Trophoblast cell (in vitro differentiated cells and primary cell): ENCODE measurements at regions not wholly inside any gene's neighbourhood (a gene's known extent, or its start where the extent isn't known, plus 50 kb on each side); places are given as distances from the start of the nearest gene placed in this dataset.

Experiments used
- DNase-seq, 2 donors: peaks; one replicate each; pipeline ENCODE4 v3.0.0-alpha.2; 2016
- H2AFZ ChIP-seq: 2 replicates; pipeline ENCODE4 v1.6.1; 2013; ENCODE audit warnings: low read length, moderate library complexity, mild to moderate bottlenecking; ENCODE audit not compliant: insufficient read depth, poor library complexity
- H2AK5ac ChIP-seq: 2 replicates; pipeline ENCODE4 v1.6.1; 2013; ENCODE audit warnings: mild to moderate bottlenecking, low read length
- H2BK120ac ChIP-seq: 2 replicates; pipeline ENCODE4 v1.6.1; 2013; ENCODE audit warnings: low read length, mild to moderate bottlenecking, moderate library complexity; ENCODE audit not compliant: insufficient read depth, poor library complexity
- H2BK12ac ChIP-seq: 2 replicates; pipeline ENCODE4 v1.6.1; 2013; ENCODE audit warnings: mild to moderate bottlenecking, low read length, moderate library complexity
- H2BK5ac ChIP-seq: 2 replicates; pipeline ENCODE4 v1.6.1; 2013; ENCODE audit warnings: low read length, low read depth, moderate library complexity, mild to moderate bottlenecking; ENCODE audit not compliant: poor library complexity
- H3K14ac ChIP-seq: 2 replicates; pipeline ENCODE4 v1.6.1; 2013; ENCODE audit warnings: mild to moderate bottlenecking, low read length
- H3K18ac ChIP-seq: 2 replicates; pipeline ENCODE4 v1.6.1; 2013; ENCODE audit warnings: mild to moderate bottlenecking, low read length
- H3K23ac ChIP-seq: 2 replicates; pipeline ENCODE4 v1.6.1; 2013; ENCODE audit warnings: low read length
- H3K27ac ChIP-seq: 2 replicates; pipeline ENCODE4 v1.5.1; 2013; ENCODE audit warnings: low read depth, mild to moderate bottlenecking, inconsistent platforms, low read length, moderate library complexity
- H3K27me3 ChIP-seq: 2 replicates; pipeline ENCODE4 v1.6.1; 2013; ENCODE audit warnings: inconsistent platforms, mild to moderate bottlenecking, low read length, moderate library complexity; ENCODE audit not compliant: insufficient read depth
- H3K36me3 ChIP-seq, 2 experiments: 1 replicate in 1 of 2; 2 replicates in 1 of 2; pipeline ENCODE4 v1.6.1; 2013; ENCODE audit warnings: low read length in 2 of 2, mild to moderate bottlenecking in 2 of 2, moderate library complexity in 1 of 2; ENCODE audit not compliant: insufficient read depth in 2 of 2, control insufficient read depth in 1 of 2
- H3K4ac ChIP-seq: 2 replicates; pipeline ENCODE4 v1.6.1; 2013; ENCODE audit warnings: low read depth, mild to moderate bottlenecking, low read length, moderate library complexity
- H3K4me1 ChIP-seq, 2 experiments: 1 replicate in 1 of 2; 2 replicates in 1 of 2; pipeline ENCODE4 v1.6.1; 2013; ENCODE audit warnings: low read length in 2 of 2, mild to moderate bottlenecking in 2 of 2, moderate library complexity in 1 of 2; ENCODE audit not compliant: insufficient read depth in 2 of 2, control insufficient read depth in 1 of 2
- H3K4me2 ChIP-seq: 2 replicates; pipeline ENCODE4 v1.6.1; 2013; ENCODE audit warnings: inconsistent platforms, mild to moderate bottlenecking, low read length, moderate library complexity
- H3K4me3 ChIP-seq: 2 replicates; pipeline ENCODE4 v1.5.1; 2013; ENCODE audit warnings: mild to moderate bottlenecking, low read depth, low read length, inconsistent platforms
- H3K79me1 ChIP-seq: one replicate; pipeline ENCODE4 v1.6.1; 2013; ENCODE audit warnings: low read length
- H3K79me2 ChIP-seq: 2 replicates; pipeline ENCODE4 v1.6.1; 2013; ENCODE audit warnings: low read length, mild to moderate bottlenecking; ENCODE audit not compliant: control insufficient read depth, insufficient read depth, poor library complexity
- H3K9ac ChIP-seq: 2 replicates; pipeline ENCODE4 v1.6.1; 2013; ENCODE audit warnings: mild to moderate bottlenecking, low read length
- H3K9me3 ChIP-seq: 2 replicates; pipeline ENCODE4 v1.6.1; 2013; ENCODE audit warnings: low read depth, mild to moderate bottlenecking, control low read depth, inconsistent platforms, low read length; ENCODE audit not compliant: insufficient read depth
- H4K12ac ChIP-seq: 2 replicates; pipeline ENCODE4 v1.6.1; 2013; ENCODE audit warnings: low read depth, mild to moderate bottlenecking, low read length, moderate library complexity
- H4K8ac ChIP-seq: 2 replicates; pipeline ENCODE4 v1.6.1; 2013; ENCODE audit warnings: low read depth, mild to moderate bottlenecking, low read length, moderate library complexity
- H4K91ac ChIP-seq: one replicate; pipeline ENCODE4 v1.6.1; 2013; ENCODE audit warnings: low read depth, mild to moderate bottlenecking, low read length, moderate library complexity
- WGBS: extraction: QIAGEN DNeasy Blood & Tissue Kit; methylation state at CpG from one replicate; pipeline ENCODE4 v1.1.7; 2013; ENCODE audit warnings: missing lambda C conversion rate; ENCODE audit not compliant: insufficient read length, insufficient coverage; ENCODE audit errors: extremely low coverage; 5-methylcytosine and 5-hydroxymethylcytosine counted together

DNA sequence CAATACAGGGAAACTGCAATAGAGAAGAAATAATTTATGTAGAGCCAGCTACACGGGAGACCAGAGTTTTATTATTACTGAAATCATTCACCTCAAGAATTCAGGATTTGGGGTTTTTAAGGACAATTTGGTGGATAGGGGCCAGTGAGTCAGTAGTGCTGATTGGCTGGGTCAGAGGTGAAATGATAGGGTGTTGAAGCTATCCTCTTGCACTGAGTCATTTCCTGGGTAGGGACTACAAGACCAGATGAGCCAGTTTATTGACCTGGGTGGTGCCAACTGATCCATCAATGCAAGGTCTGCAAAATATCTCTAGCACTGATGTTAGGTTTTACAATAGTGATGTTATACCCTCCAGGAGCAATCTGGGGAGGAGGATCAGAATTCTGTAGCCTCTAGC, 486.3 kb downstream of the LRIG3 start:
- no peak overlapping the region for H2BK5ac ChIP-seq
- no peak overlapping the region for H2AFZ ChIP-seq
- no peaks in the 10 kb centered on the region for H3K27me3 ChIP-seq
- H2BK120ac ChIP-seq: no peak overlapping the region
- H2BK12ac ChIP-seq: no peak overlapping the region
- H3K4ac ChIP-seq: no peak overlapping the region
- no peak overlapping the region for H4K91ac ChIP-seq
- no peak overlapping the region for H3K4me3 ChIP-seq
- no peak overlapping the region for H4K8ac ChIP-seq
- H3K36me3 ChIP-seq: no peaks in the 10 kb centered on the region
- peak overlapping the region; percentile 61 for H3K27ac ChIP-seq
- H3K79me1 ChIP-seq: no peaks in the 10 kb centered on the region
- H3K79me2 ChIP-seq: no peaks in the 10 kb centered on the region
- H3K4me1 ChIP-seq: no peaks in the 10 kb centered on the region
- no peak overlapping the region for H2AK5ac ChIP-seq
- H3K9me3 ChIP-seq: no peaks in the 10 kb centered on the region
- DNase-seq: no peak
- no peak overlapping the region for H4K12ac ChIP-seq
- no peak overlapping the region for H3K14ac ChIP-seq
- no peak overlapping the region for H3K18ac ChIP-seq
- H3K9ac ChIP-seq: no peak overlapping the region
- no CpG with 5 or more reads among the region's 1 CpG for WGBS
- H3K4me2 ChIP-seq: peak overlapping the region; percentile 27
- H3K23ac ChIP-seq: no peak overlapping the region

DNA sequence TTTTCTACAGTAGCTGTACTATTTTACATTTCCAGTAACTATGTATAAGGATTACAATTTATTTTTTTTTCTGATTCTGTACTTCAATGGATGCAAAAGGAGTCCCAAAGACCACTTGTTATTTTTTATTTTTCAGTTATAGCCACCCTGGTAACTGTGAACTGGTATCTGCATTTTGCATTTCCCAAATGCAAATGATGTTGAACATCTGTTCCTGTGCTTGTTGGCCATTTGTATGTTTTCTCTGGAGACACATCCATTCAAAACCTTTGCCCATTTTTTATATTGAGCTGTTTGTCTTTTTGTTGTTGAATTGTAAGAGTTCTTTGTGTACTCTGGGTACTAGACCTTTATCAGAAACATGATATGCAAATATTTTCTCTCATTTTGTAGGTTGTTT, 485.6 kb downstream of the LRIG3 start:
- Histone ChIP-seq H2BK120ac (no peak overlapping the region), H3K4me3 (no peak overlapping the region), H3K4me2 (no peak overlapping the region), H2AK5ac (no peak overlapping the region), H2BK5ac (no peak overlapping the region), H3K18ac (no peak overlapping the region), H2AFZ (no peak overlapping the region), H2BK12ac (no peak overlapping the region), H3K14ac (no peak overlapping the region), H3K27ac (no peak overlapping the region), H3K23ac (no peak overlapping the region), H3K27me3 (no peaks in the 10 kb centered on the region), H3K79me2 (no peaks in the 10 kb centered on the region), H3K4ac (no peak overlapping the region), H3K9ac (no peak overlapping the region), H3K79me1 (no peaks in the 10 kb centered on the region), H3K9me3 (no peaks in the 10 kb centered on the region), H4K91ac (no peak overlapping the region), H3K4me1 (no peaks in the 10 kb centered on the region), H4K8ac (no peak overlapping the region), H3K36me3 (no peaks in the 10 kb centered on the region), H4K12ac (no peak overlapping the region)
- DNase-seq: no peak

DNA sequence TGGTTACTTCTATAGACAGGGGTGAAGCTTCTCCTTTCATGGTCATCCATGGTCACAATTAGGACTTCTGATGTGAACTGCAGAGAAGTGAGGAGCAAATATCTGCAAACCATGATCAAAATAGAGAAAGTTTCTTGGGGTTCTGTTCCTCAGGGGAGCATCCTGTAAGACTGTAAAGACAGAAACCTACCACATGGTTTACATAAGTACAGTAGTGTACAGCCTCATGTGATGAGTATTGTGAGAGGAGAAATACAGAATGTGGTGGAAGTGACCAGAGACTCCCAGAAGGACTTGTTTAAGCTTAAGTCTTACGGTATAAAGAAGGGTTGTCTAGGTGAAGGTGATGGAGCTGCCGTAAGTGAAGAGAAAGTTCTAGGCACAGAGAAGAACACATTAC, 484.7 kb downstream of the LRIG3 start:
- Histone ChIP-seq H3K18ac (no peak overlapping the region), H3K36me3 (no peaks in the 10 kb centered on the region), H3K9ac (no peak overlapping the region), H3K23ac (no peak overlapping the region), H4K8ac (no peak overlapping the region), H3K4me2 (no peak overlapping the region), H2BK5ac (no peak overlapping the region), H3K4ac (no peak overlapping the region), H3K4me3 (no peak overlapping the region), H3K27ac (no peak overlapping the region), H3K4me1 (no peaks in the 10 kb centered on the region), H2BK120ac (no peak overlapping the region), H3K14ac (no peak overlapping the region), H3K27me3 (no peaks in the 10 kb centered on the region), H4K91ac (no peak overlapping the region), H2AFZ (no peak overlapping the region), H4K12ac (no peak overlapping the region), H3K79me2 (no peaks in the 10 kb centered on the region), H3K79me1 (no peaks in the 10 kb centered on the region), H2BK12ac (no peak overlapping the region), H3K9me3 (no peaks in the 10 kb centered on the region), H2AK5ac (no peak overlapping the region)
- no CpG with 5 or more reads among the region's 2 CpGs for WGBS
- no peak for DNase-seq

DNA sequence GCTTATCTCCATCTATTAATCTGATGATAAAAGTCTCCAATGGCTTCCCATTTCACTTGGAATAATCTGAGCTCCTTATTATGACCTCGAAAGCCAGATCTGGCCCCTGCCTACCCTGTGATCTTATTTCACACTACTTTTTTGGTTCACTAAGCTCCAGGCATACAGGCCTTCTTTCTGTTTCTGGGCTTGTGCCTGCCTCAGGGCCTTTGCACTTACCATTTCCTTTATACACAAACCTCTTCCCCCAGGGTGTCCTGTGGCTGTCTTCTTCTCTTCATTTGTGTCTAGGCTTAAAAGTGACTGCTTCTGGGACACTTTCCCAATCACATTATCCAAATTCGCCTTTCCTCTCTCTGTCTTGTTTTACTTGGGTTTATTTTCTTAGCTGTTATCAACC, 478.8 kb downstream of the LRIG3 start:
- Histone ChIP-seq H3K79me2 (no peaks in the 10 kb centered on the region), H3K4ac (no peak overlapping the region), H4K91ac (no peak overlapping the region), H4K8ac (no peak overlapping the region), H3K4me1 (peaks cover 0 to 3% of the 10 kb centered on the region in 2 experiments), H2AK5ac (no peak overlapping the region), H3K79me1 (no peaks in the 10 kb centered on the region), H3K4me2 (no peak overlapping the region), H3K14ac (no peak overlapping the region), H4K12ac (no peak overlapping the region), H3K36me3 (no peaks in the 10 kb centered on the region), H2BK120ac (no peak overlapping the region), H3K23ac (no peak overlapping the region), H2BK5ac (no peak overlapping the region), H3K27ac (no peak overlapping the region), H3K9me3 (no peaks in the 10 kb centered on the region), H2BK12ac (no peak overlapping the region), H2AFZ (no peak overlapping the region), H3K27me3 (no peaks in the 10 kb centered on the region), H3K4me3 (no peak overlapping the region), H3K9ac (no peak overlapping the region), H3K18ac (no peak overlapping the region)
- WGBS: no CpG with 5 or more reads among the region's 2 CpGs
- no peak for DNase-seq
